ENCODE measurements at regions not wholly inside any gene's neighbourhood (a gene's known extent, or its start where the extent isn't known, plus 50 kb on each side); places are given as distances from the start of the nearest gene placed in this dataset.

- no peak for TF ChIP-seq MAZ (IDR thresholded peaks at IDR 0.05; ENCODE audit: borderline replicate concordance, low read depth, low read length)
- TF ChIP-seq NPAS2 (CRISPR knock-in tag; IDR thresholded peaks at IDR 0.05; ENCODE audit: borderline replicate concordance), result no peak
- no peak for TF ChIP-seq SREBF2 (IDR thresholded peaks at IDR 0.05)
- TF ChIP-seq KDM1A (IDR thresholded peaks at IDR 0.05; ENCODE audit: low read depth), result no peak
- no peak for TF ChIP-seq RAD21 (conservative IDR thresholded peaks at IDR 0.05 in 1 of 2, IDR thresholded peaks at IDR 0.05 in 1 of 2)
- TF ChIP-seq, protein P1, sequence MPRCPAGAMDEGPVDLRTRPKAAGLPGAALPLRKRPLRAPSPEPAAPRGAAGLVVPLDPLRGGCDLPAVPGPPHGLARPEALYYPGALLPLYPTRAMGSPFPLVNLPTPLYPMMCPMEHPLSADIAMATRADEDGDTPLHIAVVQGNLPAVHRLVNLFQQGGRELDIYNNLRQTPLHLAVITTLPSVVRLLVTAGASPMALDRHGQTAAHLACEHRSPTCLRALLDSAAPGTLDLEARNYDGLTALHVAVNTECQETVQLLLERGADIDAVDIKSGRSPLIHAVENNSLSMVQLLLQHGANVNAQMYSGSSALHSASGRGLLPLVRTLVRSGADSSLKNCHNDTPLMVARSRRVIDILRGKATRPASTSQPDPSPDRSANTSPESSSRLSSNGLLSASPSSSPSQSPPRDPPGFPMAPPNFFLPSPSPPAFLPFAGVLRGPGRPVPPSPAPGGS (IDR thresholded peaks at IDR 0.05), result no peak
- TF ChIP-seq, protein P2, sequence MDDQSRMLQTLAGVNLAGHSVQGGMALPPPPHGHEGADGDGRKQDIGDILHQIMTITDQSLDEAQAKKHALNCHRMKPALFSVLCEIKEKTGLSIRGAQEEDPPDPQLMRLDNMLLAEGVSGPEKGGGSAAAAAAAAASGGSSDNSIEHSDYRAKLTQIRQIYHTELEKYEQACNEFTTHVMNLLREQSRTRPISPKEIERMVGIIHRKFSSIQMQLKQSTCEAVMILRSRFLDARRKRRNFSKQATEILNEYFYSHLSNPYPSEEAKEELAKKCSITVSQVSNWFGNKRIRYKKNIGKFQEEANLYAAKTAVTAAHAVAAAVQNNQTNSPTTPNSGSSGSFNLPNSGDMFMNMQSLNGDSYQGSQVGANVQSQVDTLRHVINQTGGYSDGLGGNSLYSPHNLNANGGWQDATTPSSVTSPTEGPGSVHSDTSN (IDR thresholded peaks at IDR 0.05), result no peak
- no peak for TF ChIP-seq POLR2AphosphoS2 (conservative IDR thresholded peaks at IDR 0.05; ENCODE audit: low read length)
Measured at GRCh38 chr15:81768773-81769172, 277.0 kb downstream of the MEX3B start (continued).

DNA sequence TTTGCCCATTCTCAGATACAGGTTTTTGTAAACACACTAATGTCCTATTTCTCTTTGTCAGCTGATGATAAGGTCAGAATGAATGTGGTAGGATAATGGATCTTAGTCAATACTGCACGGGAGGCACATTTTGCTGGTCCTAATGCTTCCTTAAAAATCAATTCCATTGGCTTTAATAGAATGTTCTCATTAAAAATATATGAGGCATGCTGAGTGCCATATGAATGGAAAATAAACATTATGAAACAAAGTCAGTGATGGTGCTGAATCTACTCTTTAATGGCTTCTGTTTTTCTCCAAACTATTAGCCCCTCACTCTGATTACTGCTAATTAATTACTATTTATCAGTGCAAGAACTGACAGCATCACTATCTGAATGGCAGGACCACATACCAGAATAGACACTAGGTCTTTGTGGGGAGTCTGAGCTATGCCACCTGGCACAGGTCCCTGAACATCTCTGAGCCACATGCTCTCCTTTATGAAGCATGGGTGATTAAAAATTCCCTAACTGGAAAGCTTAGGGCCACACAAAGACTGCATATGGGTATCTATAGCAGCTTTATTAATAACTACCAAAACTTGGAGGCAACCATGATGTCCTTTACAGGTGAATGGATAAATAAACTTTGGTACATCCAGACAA, 278.9 kb downstream of the MEX3B start:
- FAIRE-seq (no peak), DNase-seq (ENCODE audit: low read depth in 1 of 2, low spot score in 1 of 2) (no peak), ATAC-seq (no peak)
- H3K9me3 ChIP-seq, result no peaks in the 10 kb centered on the region; the same call in 2 of the 3 replicates
- H3K4me1 ChIP-seq, result no peaks in the 10 kb centered on the region
- TF ChIP-seq, protein P1 (IDR thresholded peaks at IDR 0.05), result no peak
- TF ChIP-seq, protein P2 (IDR thresholded peaks at IDR 0.05), result no peak
- no peak for TF ChIP-seq CBX2 (IDR thresholded peaks at IDR 0.05; ENCODE audit: borderline replicate concordance, low read depth)
- no peak overlapping the region for H3K4me3 ChIP-seq
- no peak overlapping the region for H3K4me2 ChIP-seq
- POLR2A ChIA-PET, result no interaction called here
- 5% methylated on average over 1 of the region's 1 CpG for WGBS (ENCODE audit: missing lambda C conversion rate)
- CTCF ChIA-PET, result interaction anchor here (1.1 kb wide), 1 partner anchor 18 kb away, joined by 3 read pairs; no protein-coding TSS in a partner anchor
- no peak overlapping the region for H3K27ac ChIP-seq

GRCh38 chr15:81765816-81766215, 280.0 kb downstream of the MEX3B start:
- TF ChIP-seq HOXA7 (CRISPR knock-in tag; IDR thresholded peaks at IDR 0.05), result no peak
- no peak for TF ChIP-seq POLR2AphosphoS2 (conservative IDR thresholded peaks at IDR 0.05; ENCODE audit: low read length)
- no peak for TF ChIP-seq KDM1A (IDR thresholded peaks at IDR 0.05; ENCODE audit: low read depth)
- TF ChIP-seq HOXB13 (CRISPR knock-in tag; IDR thresholded peaks at IDR 0.05; ENCODE audit: low read depth), result no peak
- TF ChIP-seq, protein P3, sequence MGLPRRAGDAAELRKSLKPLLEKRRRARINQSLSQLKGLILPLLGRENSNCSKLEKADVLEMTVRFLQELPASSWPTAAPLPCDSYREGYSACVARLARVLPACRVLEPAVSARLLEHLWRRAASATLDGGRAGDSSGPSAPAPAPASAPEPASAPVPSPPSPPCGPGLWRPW (IDR thresholded peaks at IDR 0.05), result no peak
- TF ChIP-seq HEYL (CRISPR knock-in tag; IDR thresholded peaks at IDR 0.05), result no peak
- no peak for TF ChIP-seq KDM5A (IDR thresholded peaks at IDR 0.05)
- no peak for TF ChIP-seq SREBF2 (IDR thresholded peaks at IDR 0.05)
- TF ChIP-seq ZFP36 (IDR thresholded peaks at IDR 0.05; ENCODE audit: borderline replicate concordance, partially characterized antibody), result no peak
- no peak for TF ChIP-seq ZNF302 (CRISPR knock-in tag; IDR thresholded peaks at IDR 0.05)
- TF ChIP-seq, protein P4, sequence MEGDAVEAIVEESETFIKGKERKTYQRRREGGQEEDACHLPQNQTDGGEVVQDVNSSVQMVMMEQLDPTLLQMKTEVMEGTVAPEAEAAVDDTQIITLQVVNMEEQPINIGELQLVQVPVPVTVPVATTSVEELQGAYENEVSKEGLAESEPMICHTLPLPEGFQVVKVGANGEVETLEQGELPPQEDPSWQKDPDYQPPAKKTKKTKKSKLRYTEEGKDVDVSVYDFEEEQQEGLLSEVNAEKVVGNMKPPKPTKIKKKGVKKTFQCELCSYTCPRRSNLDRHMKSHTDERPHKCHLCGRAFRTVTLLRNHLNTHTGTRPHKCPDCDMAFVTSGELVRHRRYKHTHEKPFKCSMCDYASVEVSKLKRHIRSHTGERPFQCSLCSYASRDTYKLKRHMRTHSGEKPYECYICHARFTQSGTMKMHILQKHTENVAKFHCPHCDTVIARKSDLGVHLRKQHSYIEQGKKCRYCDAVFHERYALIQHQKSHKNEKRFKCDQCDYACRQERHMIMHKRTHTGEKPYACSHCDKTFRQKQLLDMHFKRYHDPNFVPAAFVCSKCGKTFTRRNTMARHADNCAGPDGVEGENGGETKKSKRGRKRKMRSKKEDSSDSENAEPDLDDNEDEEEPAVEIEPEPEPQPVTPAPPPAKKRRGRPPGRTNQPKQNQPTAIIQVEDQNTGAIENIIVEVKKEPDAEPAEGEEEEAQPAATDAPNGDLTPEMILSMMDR (IDR thresholded peaks at IDR 0.05), result no peak
- TF ChIP-seq, protein P1 (IDR thresholded peaks at IDR 0.05), result no peak
- no peak for TF ChIP-seq RCOR1 (IDR thresholded peaks at IDR 0.05; ENCODE audit: low read depth, low read length)
- no peak for TF ChIP-seq TFCP2L1 (CRISPR knock-in tag; IDR thresholded peaks at IDR 0.05)
- POLR2A ChIA-PET, result no interaction called here
- DNase-seq (ENCODE audit: low read depth in 1 of 2, low spot score in 1 of 2) (no peak), ATAC-seq (no peak), FAIRE-seq (no peak)
- no peak overlapping the region for H3K27ac ChIP-seq
- CTCF ChIA-PET, result no interaction called here
- H3K9me3 ChIP-seq, result no peaks in the 10 kb centered on the region; the same call in 2 of the 3 replicates
- WGBS (ENCODE audit: missing lambda C conversion rate), result 0% methylated on average over 2 of the region's 2 CpGs
- no peaks in the 10 kb centered on the region for H3K4me1 ChIP-seq
- no peak overlapping the region for H3K4me2 ChIP-seq
- H3K4me3 ChIP-seq, result no peak overlapping the region

Data from A549 (cell line).